ENCODE measurements at regions not wholly inside any gene's neighbourhood (a gene's known extent, or its start where the extent isn't known, plus 50 kb on each side); places are given as distances from the start of the nearest gene placed in this dataset.

DNA sequence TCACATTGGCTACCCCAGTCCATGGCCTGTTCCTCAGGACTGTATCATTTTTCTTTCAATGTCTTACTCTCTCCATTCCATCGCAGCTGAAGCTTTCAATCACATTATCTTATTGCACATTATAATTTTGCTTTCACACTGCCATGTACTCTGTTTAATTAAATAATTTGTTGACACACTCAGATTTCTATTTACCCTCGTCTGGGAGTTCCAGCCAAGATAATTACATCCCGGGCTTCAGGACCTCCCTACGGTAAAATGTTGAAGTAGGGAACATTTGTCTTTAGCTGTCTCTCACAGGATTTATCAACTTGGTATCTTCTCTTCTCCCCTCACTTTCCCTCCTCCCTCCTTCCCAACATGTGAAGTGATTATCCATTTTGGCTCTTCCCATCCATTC is 177.2 kb upstream of the RASSF8 start:
- H3K36me3 ChIP-seq, result no peaks in the 10 kb centered on the region
- H3K4me1 ChIP-seq, result no peaks in the 10 kb centered on the region
- no peak overlapping the region for H3K4me3 ChIP-seq
- no peaks in the 10 kb centered on the region for H3K9me3 ChIP-seq
- intact Hi-C loops (cut with DNase I; ENCODE audit: low total_unique reads), result no loop called here
- H3K27ac ChIP-seq, result no peak overlapping the region
- no peak for DNase-seq
- no peaks in the 10 kb centered on the region for H3K27me3 ChIP-seq
- TF ChIP-seq, protein P1, sequence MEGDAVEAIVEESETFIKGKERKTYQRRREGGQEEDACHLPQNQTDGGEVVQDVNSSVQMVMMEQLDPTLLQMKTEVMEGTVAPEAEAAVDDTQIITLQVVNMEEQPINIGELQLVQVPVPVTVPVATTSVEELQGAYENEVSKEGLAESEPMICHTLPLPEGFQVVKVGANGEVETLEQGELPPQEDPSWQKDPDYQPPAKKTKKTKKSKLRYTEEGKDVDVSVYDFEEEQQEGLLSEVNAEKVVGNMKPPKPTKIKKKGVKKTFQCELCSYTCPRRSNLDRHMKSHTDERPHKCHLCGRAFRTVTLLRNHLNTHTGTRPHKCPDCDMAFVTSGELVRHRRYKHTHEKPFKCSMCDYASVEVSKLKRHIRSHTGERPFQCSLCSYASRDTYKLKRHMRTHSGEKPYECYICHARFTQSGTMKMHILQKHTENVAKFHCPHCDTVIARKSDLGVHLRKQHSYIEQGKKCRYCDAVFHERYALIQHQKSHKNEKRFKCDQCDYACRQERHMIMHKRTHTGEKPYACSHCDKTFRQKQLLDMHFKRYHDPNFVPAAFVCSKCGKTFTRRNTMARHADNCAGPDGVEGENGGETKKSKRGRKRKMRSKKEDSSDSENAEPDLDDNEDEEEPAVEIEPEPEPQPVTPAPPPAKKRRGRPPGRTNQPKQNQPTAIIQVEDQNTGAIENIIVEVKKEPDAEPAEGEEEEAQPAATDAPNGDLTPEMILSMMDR (IDR thresholded peaks at IDR 0.05), result no peak
- TF ChIP-seq POLR2A (IDR thresholded peaks at IDR 0.05), result no peak

GRCh38 chr12:25783566-25783965 is 174.9 kb upstream of the RASSF8 start:
- Histone ChIP-seq H3K27ac (no peak overlapping the region), H3K4me1 (no peaks in the 10 kb centered on the region), H3K4me3 (no peak overlapping the region), H3K27me3 (no peaks in the 10 kb centered on the region), H3K9me3 (no peaks in the 10 kb centered on the region), H3K36me3 (no peaks in the 10 kb centered on the region)
- no peak for DNase-seq
- TF ChIP-seq POLR2A (IDR thresholded peaks at IDR 0.05), result no peak
- TF ChIP-seq, protein P1 (IDR thresholded peaks at IDR 0.05), result no peak
- intact Hi-C loops (cut with DNase I; ENCODE audit: low total_unique reads), result no loop called here

DNA sequence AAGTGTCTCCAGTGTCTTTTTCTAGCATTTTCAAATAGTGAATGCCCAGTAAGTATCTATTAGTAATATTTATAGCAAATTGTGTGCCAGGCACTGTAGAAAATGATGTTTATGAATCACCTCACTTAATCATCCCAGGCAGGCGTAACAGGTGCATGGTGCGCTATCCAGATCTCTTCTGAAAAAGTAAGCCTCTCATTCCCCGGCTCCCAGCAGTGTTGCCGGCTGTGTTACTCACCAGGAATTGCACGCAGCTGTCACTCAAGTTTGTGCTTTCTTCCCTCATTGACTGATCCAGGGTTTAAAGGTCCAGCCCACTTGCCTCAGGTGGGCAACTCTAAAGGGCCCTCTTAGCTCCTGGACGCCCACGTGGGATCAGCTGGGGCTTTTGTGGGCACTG is 173.8 kb upstream of the RASSF8 start:
- Histone ChIP-seq H3K36me3 (no peaks in the 10 kb centered on the region), H3K4me1 (no peaks in the 10 kb centered on the region), H3K4me3 (no peak overlapping the region), H3K9me3 (no peaks in the 10 kb centered on the region), H3K27me3 (no peaks in the 10 kb centered on the region), H3K27ac (no peak overlapping the region)
- intact Hi-C loops (cut with DNase I; ENCODE audit: low total_unique reads), result no loop called here
- DNase-seq, result no peak
- TF ChIP-seq, protein P1 (IDR thresholded peaks at IDR 0.05), result no peak
- no peak for TF ChIP-seq POLR2A (IDR thresholded peaks at IDR 0.05)

DNA sequence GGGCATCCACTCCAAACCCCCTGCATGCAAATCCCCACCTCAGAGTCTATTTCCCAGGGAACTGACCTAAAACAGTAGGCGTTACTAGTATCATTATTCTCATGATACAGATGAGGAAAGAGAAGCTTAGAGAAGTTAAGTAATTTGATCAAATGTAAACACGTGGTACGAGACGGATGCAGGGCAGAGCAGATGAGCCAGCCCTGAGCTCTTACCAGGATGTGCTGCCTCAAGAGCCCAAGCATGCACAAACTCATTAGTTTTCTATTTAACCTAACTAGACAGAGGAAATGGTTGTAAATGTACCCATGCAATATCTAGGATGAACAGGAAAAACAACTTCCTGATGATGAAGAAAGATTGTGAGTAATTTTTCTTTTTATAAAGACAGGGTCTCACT is 173.3 kb upstream of the RASSF8 start:
- TF ChIP-seq, protein P1 (IDR thresholded peaks at IDR 0.05), result no peak
- TF ChIP-seq POLR2A (IDR thresholded peaks at IDR 0.05), result no peak
- no peaks in the 10 kb centered on the region for H3K9me3 ChIP-seq
- intact Hi-C loops (cut with DNase I; ENCODE audit: low total_unique reads), result no loop called here

GRCh38 chr12:25787701-25788100 is 170.8 kb upstream of the RASSF8 start:
- Histone ChIP-seq H3K4me3 (no peak overlapping the region), H3K36me3 (no peaks in the 10 kb centered on the region), H3K9me3 (no peaks in the 10 kb centered on the region), H3K27me3 (no peaks in the 10 kb centered on the region), H3K27ac (no peak overlapping the region), H3K4me1 (no peaks in the 10 kb centered on the region)
- intact Hi-C loops (cut with DNase I; ENCODE audit: low total_unique reads), result no loop called here
- TF ChIP-seq POLR2A (IDR thresholded peaks at IDR 0.05), result no peak
- TF ChIP-seq, protein P1 (IDR thresholded peaks at IDR 0.05), result no peak
- no peak for DNase-seq

More for the DNA sequence above, 173.3 kb upstream of the RASSF8 start:
- no peaks in the 10 kb centered on the region for H3K4me1 ChIP-seq
- H3K27ac ChIP-seq, result no peak overlapping the region
- no peaks in the 10 kb centered on the region for H3K27me3 ChIP-seq
- H3K4me3 ChIP-seq, result no peak overlapping the region
- H3K36me3 ChIP-seq, result no peaks in the 10 kb centered on the region
- DNase-seq, result no peak
